Breast epithelium (tissue), 3 donors: ENCODE measurements at regions not wholly inside any gene's neighbourhood (a gene's known extent, or its start where the extent isn't known, plus 50 kb on each side); places are given as distances from the start of the nearest gene placed in this dataset.

Experiments used
- CTCF ChIP-seq, 3 donors: fragments of 450-650 bp; IDR thresholded peaks; one replicate each; pipeline ENCODE4 v1.5.1; 2016 to 2017; ENCODE audit warnings: antibody characterized with exemption in 3 of 3, mild to moderate bottlenecking in 3 of 3, moderate library complexity in 3 of 3
- POLR2A ChIP-seq: fragments of 450-650 bp; IDR thresholded peaks from one replicate; pipeline ENCODE4 v1.6.1; 2016; ENCODE audit warnings: antibody characterized with exemption, mild to moderate bottlenecking, moderate library complexity
- POLR2AphosphoS5 ChIP-seq, 3 donors: sonication (generic); formaldehyde crosslinking; IDR thresholded peaks; one replicate each; pipeline ENCODE4 v1.6.1; 2017; ENCODE audit warnings: antibody characterized with exemption in 3 of 3

- TF ChIP-seq CTCF (IDR thresholded peaks at IDR 0.05) (no peak), POLR2A (no peak), POLR2AphosphoS5 (IDR thresholded peaks at IDR 0.05) (no peak)
Observed at GRCh38 chr10:52540479-52540984, 226.5 kb downstream of the DKK1 start.
